Transverse colon (tissue), 3 donors: ENCODE measurements at regions not wholly inside any gene's neighbourhood (a gene's known extent, or its start where the extent isn't known, plus 50 kb on each side); places are given as distances from the start of the nearest gene placed in this dataset.

Experiments used
- CTCF ChIP-seq, 5 experiments: fragments of 200-600 bp in 3 of 5; fragments of 450-650 bp in 2 of 5; sonication (generic) in 3 of 5; IDR thresholded peaks; 1 replicate in 2 of 5; 2 replicates in 3 of 5; pipeline ENCODE4 v1.5.1; 2016 to 2017; ENCODE audit warnings: antibody characterized with exemption in 5 of 5, inconsistent platforms in 3 of 5, mild to moderate bottlenecking in 2 of 5, moderate library complexity in 1 of 5
- POLR2A ChIP-seq: fragments of 450-650 bp; IDR thresholded peaks from one replicate; pipeline ENCODE4 v1.6.1; 2016; ENCODE audit warnings: antibody characterized with exemption, mild to moderate bottlenecking, moderate library complexity

- TF ChIP-seq CTCF (IDR thresholded peaks at IDR 0.05), result no peak
- no peak for TF ChIP-seq POLR2A
Observed at GRCh38 chr4:56186808-56187523, 200.3 kb downstream of the AASDH start.
